ENCODE measurements at regions not wholly inside any gene's neighbourhood (a gene's known extent, or its start where the extent isn't known, plus 50 kb on each side); places are given as distances from the start of the nearest gene placed in this dataset.

DNA sequence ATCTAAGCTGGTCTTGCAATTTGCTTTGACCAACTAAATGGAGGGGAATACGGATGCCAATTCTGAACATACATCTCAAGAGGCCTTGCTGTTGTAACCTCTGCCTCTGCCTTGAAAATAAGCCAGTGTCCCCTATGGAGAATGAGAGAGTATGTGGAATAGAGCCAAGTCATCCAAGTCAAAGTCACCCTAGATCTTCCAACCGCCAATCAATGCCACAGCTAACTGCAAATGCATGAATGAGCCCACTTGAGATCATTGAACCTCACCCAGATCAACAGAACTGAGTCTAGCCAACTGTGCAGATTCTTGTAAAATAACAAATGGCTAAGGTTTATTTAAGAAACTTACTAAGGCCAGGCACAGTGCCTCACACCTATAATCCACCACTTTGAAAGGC, 139.8 kb upstream of the TANK start:
- H3K4me3 ChIP-seq (ENCODE audit: control extremely low read depth in 1 of 5, extremely low read depth in 1 of 5, insufficient read depth in 1 of 5, low read depth in 2 of 5, low read length in 4 of 5), result no peak overlapping the region
- Mint-ChIP-seq H3K27me3 (peaks cover 6% of the 10 kb centered on the region), H3K9me3 (ENCODE audit: insufficient read depth) (no peaks in the 10 kb centered on the region), H3K4me3 (no peak overlapping the region), H3K27ac (no peak overlapping the region), H3K4me1 (no peaks in the 10 kb centered on the region)
- no peaks in the 10 kb centered on the region for H3K79me2 ChIP-seq (ENCODE audit: control insufficient read depth, insufficient read depth, low read length)
- H4K20me1 ChIP-seq (ENCODE audit: control insufficient read depth, insufficient read depth, low read length, poor library complexity, severe bottlenecking), result no peaks in the 10 kb centered on the region
- H3K27ac ChIP-seq (ENCODE audit: low read length in 2 of 2), result no peak overlapping the region
- DNase-seq (no peak), ATAC-seq (ENCODE audit: low read depth) (no peak)
- intact Hi-C loops (cut with micrococcal nuclease), result no loop called here
- TF ChIP-seq, protein P1, sequence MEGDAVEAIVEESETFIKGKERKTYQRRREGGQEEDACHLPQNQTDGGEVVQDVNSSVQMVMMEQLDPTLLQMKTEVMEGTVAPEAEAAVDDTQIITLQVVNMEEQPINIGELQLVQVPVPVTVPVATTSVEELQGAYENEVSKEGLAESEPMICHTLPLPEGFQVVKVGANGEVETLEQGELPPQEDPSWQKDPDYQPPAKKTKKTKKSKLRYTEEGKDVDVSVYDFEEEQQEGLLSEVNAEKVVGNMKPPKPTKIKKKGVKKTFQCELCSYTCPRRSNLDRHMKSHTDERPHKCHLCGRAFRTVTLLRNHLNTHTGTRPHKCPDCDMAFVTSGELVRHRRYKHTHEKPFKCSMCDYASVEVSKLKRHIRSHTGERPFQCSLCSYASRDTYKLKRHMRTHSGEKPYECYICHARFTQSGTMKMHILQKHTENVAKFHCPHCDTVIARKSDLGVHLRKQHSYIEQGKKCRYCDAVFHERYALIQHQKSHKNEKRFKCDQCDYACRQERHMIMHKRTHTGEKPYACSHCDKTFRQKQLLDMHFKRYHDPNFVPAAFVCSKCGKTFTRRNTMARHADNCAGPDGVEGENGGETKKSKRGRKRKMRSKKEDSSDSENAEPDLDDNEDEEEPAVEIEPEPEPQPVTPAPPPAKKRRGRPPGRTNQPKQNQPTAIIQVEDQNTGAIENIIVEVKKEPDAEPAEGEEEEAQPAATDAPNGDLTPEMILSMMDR (IDR thresholded peaks at IDR 0.05), result no peak
- no peak for TF ChIP-seq EZH2 (IDR thresholded peaks at IDR 0.05; ENCODE audit: borderline replicate concordance, insufficient read depth, low read depth, low read length, poor library complexity, severe bottlenecking)
- WGBS (ENCODE audit: insufficient coverage), result no CpG with 5 or more reads among the region's 2 CpGs
- H3K36me3 ChIP-seq (replicated peaks in 1 of 2; ENCODE audit: control extremely low read depth in 1 of 2, control insufficient read depth in 1 of 2, extremely low read depth in 1 of 2, insufficient read depth in 2 of 2, low read length in 1 of 2), result no peaks in the 10 kb centered on the region
- CTCF ChIA-PET, result interaction anchor here (0.6 kb wide), 1 partner anchor 196 kb away, joined by 3 read pairs; no protein-coding TSS in a partner anchor
- POLR2A ChIA-PET, result no interaction called here
- H3K4me2 ChIP-seq (replicated peaks; ENCODE audit: low read depth, low read length, poor library complexity, severe bottlenecking), result no peak overlapping the region
- peaks cover 0 to 3% (median 0%) of the 10 kb centered on the region in 4 experiments for H3K27me3 ChIP-seq (replicated peaks in 1 of 4; ENCODE audit: control extremely low read depth in 1 of 4, control insufficient read depth in 3 of 4, insufficient read depth in 4 of 4, low read length in 3 of 4)
- H3K4me1 ChIP-seq (ENCODE audit: control insufficient read depth in 2 of 2, insufficient read depth in 2 of 2, low read length in 2 of 2), result no peaks in the 10 kb centered on the region
- no peak overlapping the region for H2AFZ ChIP-seq (ENCODE audit: insufficient read depth, low read depth, low read length, poor library complexity, severe bottlenecking)
- H3K9me3 ChIP-seq (ENCODE audit: control extremely low read depth in 1 of 3, control insufficient read depth in 2 of 3, insufficient read depth in 1 of 3, low read length in 2 of 3), result peaks cover 0 to 2% (median 0%) of the 10 kb centered on the region in 3 donors
- H3K9ac ChIP-seq (ENCODE audit: low read length), result no peak overlapping the region

DNA sequence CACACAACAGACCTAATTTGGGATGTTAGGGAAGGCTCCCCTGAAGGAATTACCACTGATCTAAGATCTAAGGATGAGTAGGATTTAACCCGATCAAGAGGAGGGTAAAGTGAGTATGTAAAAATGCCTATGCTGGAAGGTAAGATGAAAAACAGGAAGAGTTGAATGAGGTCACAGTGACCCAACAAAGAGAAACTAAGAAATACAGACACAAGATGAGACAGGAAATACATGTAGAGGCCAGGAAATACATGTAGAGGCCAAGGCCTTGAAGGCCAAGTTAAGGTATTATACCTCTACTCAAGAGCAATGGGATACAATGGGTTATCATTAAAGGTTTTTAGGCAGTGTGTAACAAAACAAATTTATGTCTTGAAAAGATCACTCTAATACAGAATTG, 131.6 kb upstream of the TANK start:
- Mint-ChIP-seq H3K4me1 (no peaks in the 10 kb centered on the region), H3K9me3 (ENCODE audit: insufficient read depth) (no peaks in the 10 kb centered on the region), H3K4me3 (no peak overlapping the region), H3K27me3 (peaks cover 4% of the 10 kb centered on the region), H3K27ac (no peak overlapping the region)
- peaks cover 0 to 3% (median 0%) of the 10 kb centered on the region in 4 experiments for H3K27me3 ChIP-seq (replicated peaks in 1 of 4; ENCODE audit: control extremely low read depth in 1 of 4, control insufficient read depth in 3 of 4, insufficient read depth in 4 of 4, low read length in 3 of 4)
- TF ChIP-seq EZH2 (IDR thresholded peaks at IDR 0.05; ENCODE audit: borderline replicate concordance, insufficient read depth, low read depth, low read length, poor library complexity, severe bottlenecking), result no peak
- TF ChIP-seq, protein P1 (IDR thresholded peaks at IDR 0.05), result no peak
- ATAC-seq (ENCODE audit: low read depth) (no peak), DNase-seq (no peak)
- H3K9me3 ChIP-seq (ENCODE audit: control extremely low read depth in 1 of 3, control insufficient read depth in 2 of 3, insufficient read depth in 1 of 3, low read length in 2 of 3), result peaks cover 0 to 4% (median 0%) of the 10 kb centered on the region in 3 donors
- H4K20me1 ChIP-seq (ENCODE audit: control insufficient read depth, insufficient read depth, low read length, poor library complexity, severe bottlenecking), result no peaks in the 10 kb centered on the region
- H3K4me1 ChIP-seq (ENCODE audit: control insufficient read depth in 2 of 2, insufficient read depth in 2 of 2, low read length in 2 of 2), result no peaks in the 10 kb centered on the region
- H3K4me3 ChIP-seq (ENCODE audit: control extremely low read depth in 1 of 5, extremely low read depth in 1 of 5, insufficient read depth in 1 of 5, low read depth in 2 of 5, low read length in 4 of 5), result no peak overlapping the region
- no peak overlapping the region for H3K27ac ChIP-seq (ENCODE audit: low read length in 2 of 2)
- H3K9ac ChIP-seq (ENCODE audit: low read length), result no peak overlapping the region
- CTCF ChIA-PET, result no interaction called here
- no peaks in the 10 kb centered on the region for H3K79me2 ChIP-seq (ENCODE audit: control insufficient read depth, insufficient read depth, low read length)
- POLR2A ChIA-PET, result no interaction called here
- WGBS (ENCODE audit: insufficient coverage), result 86% methylated on average over 1 of the region's 1 CpG
- intact Hi-C loops (cut with micrococcal nuclease), result no loop called here
- no peak overlapping the region for H2AFZ ChIP-seq (ENCODE audit: insufficient read depth, low read depth, low read length, poor library complexity, severe bottlenecking)
- no peak overlapping the region for H3K4me2 ChIP-seq (replicated peaks; ENCODE audit: low read depth, low read length, poor library complexity, severe bottlenecking)
- no peaks in the 10 kb centered on the region for H3K36me3 ChIP-seq (replicated peaks in 1 of 2; ENCODE audit: control extremely low read depth in 1 of 2, control insufficient read depth in 1 of 2, extremely low read depth in 1 of 2, insufficient read depth in 2 of 2, low read length in 1 of 2)

All from B cell (primary cell).